ENCODE measurements at regions not wholly inside any gene's neighbourhood (a gene's known extent, or its start where the extent isn't known, plus 50 kb on each side); places are given as distances from the start of the nearest gene placed in this dataset.
A peak's percentile ranks its signal among the peaks of the same experiment; 100 is the strongest.
"Not testable (repeated sequence)": the region's sequence is repeated elsewhere in the genome, so short reads cannot be mapped to it uniquely, and the experiment has no call there.

DNA sequence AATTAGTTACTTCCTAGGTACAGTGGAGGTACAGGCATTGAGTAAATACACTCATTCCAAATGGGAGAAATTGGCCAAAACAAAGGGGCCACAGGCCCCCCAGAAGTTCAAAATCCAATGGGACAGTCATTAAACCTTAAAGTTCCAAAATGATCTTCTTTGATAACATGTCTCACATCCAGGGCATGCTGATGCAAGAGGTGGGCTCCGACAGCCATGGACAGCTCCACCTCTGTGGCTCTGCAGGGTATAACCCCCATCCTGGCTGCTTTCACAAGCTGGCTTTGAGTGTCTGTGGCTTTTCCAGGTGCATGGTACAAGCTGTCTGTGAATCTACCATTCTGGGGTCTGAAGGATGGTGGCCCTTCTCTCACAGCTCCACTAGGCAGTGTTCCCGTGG, 488.7 kb downstream of the DCDC2C start:
- DNase-seq (ENCODE audit: missing footprints) = peak; percentile 56
- intact Hi-C loops (cut with DNase I) = no loop called here
- ATAC-seq = no peak

DNA sequence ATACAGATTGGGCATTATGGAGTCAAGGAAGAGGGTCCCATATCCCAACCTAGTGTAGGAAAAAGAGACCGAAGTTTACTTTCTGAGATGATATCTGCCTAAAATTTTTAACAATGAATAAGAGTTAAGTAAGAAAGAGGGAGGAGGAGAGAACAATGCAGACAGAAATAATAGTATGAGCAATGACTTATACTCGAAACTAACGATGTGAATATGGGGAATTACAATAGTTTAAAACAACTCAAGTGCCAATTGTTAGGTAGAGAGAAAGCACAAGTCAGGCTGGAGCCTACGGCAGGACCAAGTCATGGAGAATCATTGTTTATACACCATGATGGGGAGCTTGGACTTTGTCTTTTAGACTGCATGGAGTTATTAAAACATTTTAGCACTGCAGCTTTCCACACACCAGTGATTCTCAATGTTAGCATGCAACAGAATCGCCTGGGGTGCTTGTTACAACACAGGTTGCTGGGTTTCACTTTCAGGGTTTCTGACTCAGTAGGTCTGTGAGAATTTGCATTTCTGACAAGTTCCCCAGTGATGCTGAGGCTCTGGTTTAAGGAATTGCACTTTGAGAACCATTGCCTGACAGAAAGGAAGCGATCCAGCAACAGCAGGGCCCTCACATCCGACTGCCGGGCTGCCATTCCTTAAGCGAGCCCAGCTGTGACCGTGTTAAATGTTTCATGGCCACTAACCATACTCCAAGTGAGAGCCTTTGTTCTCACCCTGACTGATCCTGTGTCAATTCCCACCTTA, 511.2 kb downstream of the DCDC2C start:
- no peak for DNase-seq (ENCODE audit: missing footprints)
- intact Hi-C loops (cut with DNase I) = no loop called here
- no peak for ATAC-seq

DNA sequence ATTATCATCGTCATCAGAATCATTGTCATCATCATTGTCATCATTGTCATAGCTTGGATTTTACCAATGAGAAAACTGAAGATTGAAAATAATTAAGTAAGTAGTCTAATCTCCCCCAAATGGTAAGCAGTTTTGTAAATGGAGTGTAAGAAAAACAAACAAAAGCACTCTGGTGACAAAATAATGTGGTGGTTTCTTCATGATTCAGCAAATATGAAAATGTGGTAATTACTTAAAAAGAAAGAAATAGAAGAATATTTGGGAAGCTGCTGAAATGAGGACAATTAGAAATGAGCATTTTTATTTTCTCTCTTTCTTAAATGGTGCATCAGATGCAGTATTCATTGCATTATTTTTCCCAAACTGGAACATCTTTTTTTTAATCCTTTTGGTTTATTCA, 514.4 kb downstream of the DCDC2C start:
- ATAC-seq (no peak), DNase-seq (ENCODE audit: missing footprints) (no peak)
- intact Hi-C loops (cut with DNase I) = no loop called here

DNA sequence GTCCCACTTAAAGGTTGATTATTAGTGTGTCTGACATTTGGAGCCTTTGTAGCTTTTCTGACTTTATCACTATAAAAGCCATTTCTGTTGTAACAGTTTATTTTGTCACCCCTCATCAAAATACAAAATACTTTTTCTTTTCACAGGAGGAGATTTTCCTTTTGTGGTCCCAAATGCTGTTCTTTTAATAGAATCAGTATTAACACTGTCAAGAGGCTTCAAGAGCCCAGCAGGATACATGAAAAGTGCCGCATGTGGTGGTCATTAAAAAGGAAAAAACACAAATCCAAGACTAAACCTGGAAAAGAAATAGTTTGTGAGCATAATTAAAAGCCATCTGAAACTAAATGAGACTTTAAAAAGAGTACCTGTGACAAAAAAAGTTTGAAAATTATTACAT, 515.7 kb downstream of the DCDC2C start:
- ATAC-seq (no peak), DNase-seq (ENCODE audit: missing footprints) (no peak)
- intact Hi-C loops (cut with DNase I) = no loop called here

DNA sequence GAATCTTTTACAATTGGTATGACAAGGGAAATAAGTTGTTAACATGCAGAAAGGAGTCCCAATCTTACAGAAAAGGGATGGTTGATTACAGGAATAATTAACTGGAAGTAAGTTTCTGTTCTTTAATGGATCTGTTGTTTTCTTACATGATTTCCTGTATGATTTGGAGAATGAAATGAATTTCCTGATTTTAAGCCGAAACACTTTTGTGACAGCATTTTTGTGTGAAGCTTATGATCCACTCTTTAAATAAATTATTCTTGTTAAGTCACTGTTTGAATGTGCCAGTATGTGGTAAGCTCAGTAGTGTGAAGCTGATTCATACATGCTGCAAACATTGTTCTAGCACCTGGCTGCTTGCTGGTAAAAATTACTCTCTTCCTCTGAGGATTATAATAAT, 516.2 kb downstream of the DCDC2C start:
- intact Hi-C loops (cut with DNase I) = no loop called here
- ATAC-seq = no peak
- no peak for DNase-seq (ENCODE audit: missing footprints)

DNA sequence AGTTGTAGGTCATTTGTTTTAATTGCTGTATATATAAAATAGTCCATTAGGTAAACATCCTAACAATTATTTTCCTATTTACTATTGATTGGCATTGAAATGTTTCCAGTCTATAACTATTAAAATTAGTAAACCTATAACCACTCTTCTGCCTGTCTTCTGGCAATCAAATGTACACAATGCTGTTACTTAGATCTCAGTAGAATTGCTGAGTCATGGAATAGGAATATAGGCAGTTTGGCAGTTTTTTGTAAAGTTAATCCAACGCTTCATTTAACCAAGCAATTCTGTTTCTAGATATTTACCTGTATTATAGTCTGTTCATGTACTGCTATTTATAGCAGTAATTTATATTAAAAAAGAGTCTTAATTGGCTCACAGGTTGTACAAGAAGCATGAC, 518.1 kb downstream of the DCDC2C start:
- no peak for DNase-seq (ENCODE audit: missing footprints)
- intact Hi-C loops (cut with DNase I) = no loop called here
- no peak for ATAC-seq

DNA sequence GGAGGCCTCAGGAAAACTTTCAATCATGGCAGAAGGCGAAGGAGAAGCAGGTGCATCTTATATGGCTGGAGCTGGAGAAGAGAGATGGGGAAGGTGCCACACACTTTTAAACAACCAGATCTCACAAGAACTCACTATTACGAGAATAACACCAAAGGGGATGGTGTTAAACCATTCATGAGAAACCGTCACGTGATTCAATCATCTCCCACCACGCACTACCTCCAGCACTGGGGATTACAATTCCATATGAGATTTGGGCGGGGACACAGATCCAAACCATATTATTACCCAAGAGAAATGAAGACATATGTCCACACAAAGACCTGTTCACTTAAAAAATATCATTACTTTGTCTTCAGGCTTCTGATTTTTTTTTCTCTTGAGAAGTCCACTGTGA, 518.5 kb downstream of the DCDC2C start:
- ATAC-seq (no peak), DNase-seq (ENCODE audit: missing footprints) (no peak)
- intact Hi-C loops (cut with DNase I) = no loop called here

DNA sequence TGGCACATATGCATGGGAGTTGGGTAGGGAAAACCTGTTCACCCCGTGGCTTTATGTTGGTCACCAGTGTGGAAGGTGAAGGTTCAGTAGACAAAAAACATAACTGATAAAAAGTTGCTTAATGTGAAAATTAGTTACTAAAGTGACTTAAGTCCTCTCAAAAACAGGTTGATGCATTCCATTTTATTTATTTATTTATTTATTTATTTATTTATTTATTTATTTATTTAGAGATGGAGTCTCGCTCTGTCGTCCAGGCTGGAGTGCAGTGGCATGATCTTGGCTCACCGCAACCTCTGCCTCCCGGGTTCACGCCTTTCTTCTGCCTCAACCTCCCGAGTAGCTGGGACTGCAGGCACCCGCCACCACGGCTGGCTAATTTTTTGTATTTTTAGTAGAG, 541.0 kb downstream of the DCDC2C start:
- ATAC-seq; intact Hi-C loops (cut with DNase I); DNase-seq (ENCODE audit: missing footprints): not testable (repeated sequence)

DNA sequence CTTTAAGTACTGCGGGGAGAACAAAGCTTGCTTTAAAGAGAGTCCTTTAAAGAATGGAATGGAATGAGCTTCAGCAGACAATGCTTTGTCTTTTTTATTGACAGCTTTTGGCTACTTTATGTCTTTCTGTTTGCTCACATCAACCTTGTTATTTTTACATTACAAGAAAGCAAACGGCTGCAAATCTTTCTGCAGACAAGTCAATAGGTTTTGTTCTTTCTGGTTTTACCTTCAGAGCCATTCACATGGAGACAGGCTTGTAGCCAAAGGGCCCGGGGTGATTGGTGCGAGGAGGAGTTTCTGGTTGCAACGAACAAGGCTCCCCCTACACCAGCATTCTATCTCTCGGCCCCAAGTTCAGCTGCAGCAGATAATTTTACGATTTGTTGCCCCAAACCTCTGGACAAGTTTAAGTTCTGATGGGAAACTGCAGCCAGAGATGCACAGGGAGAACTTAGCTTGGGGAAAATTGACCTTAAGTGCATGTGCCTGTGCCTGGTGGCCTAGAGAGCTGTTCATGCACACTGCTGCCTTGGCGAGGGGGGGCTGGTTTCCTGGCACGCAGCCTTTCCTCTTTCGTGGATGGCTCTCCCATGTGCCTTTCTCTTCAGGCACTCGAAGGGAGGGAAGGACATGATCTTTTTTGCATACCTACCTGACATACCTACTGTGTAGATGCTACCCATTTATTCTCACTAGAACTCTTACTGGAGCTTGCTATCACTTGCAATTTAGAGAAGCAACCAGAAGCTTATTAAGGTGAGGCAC, 543.2 kb downstream of the DCDC2C start:
- intact Hi-C loops (cut with DNase I) = no loop called here
- ATAC-seq = no peak

DNA sequence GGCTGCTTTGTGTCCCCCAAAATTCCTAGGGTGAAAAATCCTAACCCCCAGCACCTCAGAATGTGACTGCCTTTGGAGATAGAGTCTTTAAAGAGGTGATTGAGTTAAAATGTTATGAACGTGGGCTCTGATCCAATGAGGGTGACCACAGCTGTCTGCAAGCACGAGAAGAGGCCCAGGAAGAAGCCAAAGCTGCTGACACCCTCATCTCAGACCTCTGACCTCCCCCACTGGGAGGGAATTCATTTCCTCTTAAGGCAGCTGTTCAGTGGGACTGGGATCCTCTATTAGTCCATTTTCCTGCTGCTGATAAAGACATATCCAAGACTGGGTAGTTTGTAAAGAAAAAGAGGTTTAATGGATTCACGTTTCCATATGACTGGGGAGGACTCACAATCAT, 544.4 kb downstream of the DCDC2C start:
- no peak for ATAC-seq
- no peak for DNase-seq (ENCODE audit: missing footprints)
- intact Hi-C loops (cut with DNase I) = no loop called here

More for the DNA sequence above, 543.2 kb downstream of the DCDC2C start:
- DNase-seq (ENCODE audit: missing footprints) = no peak

DNA sequence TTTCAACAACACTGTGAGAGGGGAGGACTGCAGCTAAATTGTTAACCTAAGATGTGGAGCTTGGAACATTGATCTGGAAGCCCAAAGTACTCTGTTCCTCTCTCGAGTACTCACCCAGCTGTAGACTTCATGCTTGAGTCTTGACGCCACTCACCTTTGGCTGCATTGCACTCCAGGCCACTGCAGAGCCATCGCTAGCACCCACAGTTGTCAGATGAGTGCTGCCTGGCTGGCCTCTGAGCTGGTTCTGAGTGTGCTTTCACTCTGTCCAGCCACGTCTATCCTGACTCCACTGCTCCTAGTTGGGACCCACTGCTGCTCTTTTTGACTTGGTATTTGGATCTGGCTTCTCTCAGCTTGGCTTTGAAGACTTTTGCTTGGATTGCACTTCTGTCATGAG, 552.1 kb downstream of the DCDC2C start:
- ATAC-seq (no peak), DNase-seq (ENCODE audit: missing footprints) (no peak)
- intact Hi-C loops (cut with DNase I) = no loop called here

DNA sequence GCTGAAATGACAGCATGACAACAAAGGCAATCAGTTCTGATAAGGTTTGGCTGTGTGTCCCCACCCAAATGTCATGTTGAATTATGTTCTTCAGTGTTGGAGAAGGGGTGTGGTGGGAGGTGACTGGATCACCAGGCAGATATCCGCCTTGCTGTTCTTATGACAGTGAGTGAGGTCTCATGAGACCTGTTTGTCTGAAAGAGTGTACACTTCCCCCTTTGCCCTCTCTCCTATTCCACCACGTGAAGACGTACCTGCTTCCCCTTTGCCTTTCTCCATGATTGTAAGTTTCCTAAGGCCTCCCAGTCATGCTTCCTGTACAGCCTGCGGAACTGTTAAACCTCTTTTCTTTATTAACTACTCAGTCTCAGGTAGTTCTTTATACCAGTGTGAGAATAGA, 553.0 kb downstream of the DCDC2C start:
- ATAC-seq (no peak), DNase-seq (ENCODE audit: missing footprints) (no peak)
- intact Hi-C loops (cut with DNase I) = no loop called here

DNA sequence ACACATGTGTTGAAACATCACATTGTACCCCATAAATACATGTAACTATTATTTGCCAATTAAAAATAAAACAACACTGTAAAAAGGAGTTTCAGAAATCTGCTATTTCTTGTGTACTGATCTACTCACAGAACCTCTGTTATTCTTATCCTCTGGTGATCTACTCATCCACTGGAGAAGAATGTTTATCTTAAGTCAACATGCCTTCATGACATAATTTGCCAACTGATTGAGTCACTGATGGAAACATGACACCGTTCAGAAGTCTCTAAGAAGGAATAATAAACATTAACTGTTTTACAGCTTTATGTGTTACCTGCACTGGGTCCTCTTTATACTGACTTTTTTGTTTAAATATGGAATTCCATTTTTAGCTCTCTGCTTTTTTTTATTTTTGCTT, 555.2 kb downstream of the DCDC2C start:
- intact Hi-C loops (cut with DNase I) = no loop called here
- ATAC-seq (no peak), DNase-seq (ENCODE audit: missing footprints) (no peak)

DNA sequence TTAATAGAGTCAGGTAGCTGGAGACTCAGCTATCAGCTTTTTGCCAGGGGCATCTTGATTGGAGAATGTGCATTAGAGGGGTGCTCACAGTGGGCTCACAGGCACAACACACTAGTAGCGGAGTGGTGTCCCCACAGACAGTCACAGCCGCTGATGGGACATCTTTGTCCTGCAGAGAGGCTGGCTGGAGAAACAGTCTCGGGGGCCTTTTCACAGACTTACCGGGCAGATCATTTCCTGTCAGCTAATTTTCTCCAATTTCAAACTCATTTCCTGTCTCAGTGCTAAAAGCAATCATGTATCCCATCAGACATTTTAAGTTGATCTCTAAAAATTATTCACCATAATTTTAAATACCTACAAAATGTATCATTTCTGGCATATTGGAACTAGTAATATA, 562.6 kb downstream of the DCDC2C start:
- no peak for ATAC-seq
- intact Hi-C loops (cut with DNase I) = no loop called here
- no peak for DNase-seq (ENCODE audit: missing footprints)

DNA sequence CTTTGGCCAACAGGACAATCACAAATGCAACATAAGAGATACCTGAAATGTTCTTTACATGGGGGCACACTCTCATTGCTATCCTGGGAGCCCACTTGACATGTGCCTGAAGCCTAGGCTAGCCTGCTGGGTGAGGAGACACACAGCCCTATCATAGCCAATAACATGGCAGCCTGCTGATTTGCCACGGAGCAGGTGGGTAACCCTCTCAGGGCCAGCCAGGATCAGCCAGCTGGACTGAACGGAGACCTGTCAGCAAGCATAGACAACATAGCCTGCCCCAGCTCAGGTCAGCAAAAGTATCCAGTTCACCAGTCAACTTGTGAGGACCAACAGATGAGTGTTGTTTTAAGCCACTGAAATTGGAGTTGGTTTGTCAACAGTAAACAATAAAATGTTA, 566.5 kb downstream of the DCDC2C start:
- DNase-seq (ENCODE audit: missing footprints) (no peak), ATAC-seq (no peak)
- intact Hi-C loops (cut with DNase I) = no loop called here

DNA sequence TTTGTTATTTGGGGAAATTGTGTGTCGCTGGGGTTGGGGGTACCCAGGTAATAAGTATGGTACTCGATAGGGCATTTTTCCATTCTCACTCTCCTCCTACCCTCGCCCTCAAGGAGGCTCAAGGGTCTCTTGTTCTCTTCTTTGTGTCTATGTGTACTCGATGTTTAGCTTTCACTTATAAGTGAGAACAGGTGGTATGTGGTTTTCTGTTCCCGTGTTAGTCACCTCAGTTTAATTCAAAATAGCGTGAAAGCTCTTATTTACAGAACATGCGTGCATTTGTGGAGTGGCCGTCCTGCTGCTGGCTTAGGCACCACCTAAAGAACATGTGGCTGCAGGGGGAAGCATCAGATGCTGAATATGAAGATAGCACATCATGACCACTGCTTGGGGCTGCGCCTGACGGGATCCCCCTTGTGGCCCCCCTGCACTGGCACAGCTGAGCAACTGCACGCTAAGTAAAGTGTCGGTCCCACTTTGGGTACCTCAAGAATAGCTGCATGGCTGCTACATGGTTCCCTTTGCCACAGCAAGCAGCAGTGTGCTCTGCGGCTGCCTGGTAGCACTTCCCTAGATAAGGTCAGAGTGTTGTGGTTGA, 569.0 kb downstream of the DCDC2C start:
- intact Hi-C loops (cut with DNase I) = no loop called here
- ATAC-seq (no peak), DNase-seq (ENCODE audit: missing footprints) (no peak)

DNA sequence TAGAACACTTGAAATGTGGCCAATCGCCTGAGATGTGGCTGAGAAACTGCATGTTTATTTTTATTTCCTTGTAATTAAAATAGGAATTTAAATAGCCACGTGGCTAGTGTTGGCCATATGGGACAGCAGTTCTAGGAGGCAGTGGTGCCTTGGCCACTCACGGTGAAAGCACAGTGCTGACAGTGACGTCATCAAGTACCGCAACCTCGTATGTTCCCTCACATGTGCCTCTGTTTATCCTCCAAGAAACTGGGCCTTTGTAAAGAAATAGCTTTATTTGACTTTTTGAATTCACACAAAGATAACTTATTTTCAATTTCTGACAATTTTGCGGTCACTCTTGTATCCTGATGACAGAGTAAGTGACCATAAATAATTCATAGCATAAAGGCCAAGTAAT, 575.0 kb downstream of the DCDC2C start:
- no peak for ATAC-seq
- DNase-seq (ENCODE audit: missing footprints) = no peak
- intact Hi-C loops (cut with DNase I) = no loop called here

DNA sequence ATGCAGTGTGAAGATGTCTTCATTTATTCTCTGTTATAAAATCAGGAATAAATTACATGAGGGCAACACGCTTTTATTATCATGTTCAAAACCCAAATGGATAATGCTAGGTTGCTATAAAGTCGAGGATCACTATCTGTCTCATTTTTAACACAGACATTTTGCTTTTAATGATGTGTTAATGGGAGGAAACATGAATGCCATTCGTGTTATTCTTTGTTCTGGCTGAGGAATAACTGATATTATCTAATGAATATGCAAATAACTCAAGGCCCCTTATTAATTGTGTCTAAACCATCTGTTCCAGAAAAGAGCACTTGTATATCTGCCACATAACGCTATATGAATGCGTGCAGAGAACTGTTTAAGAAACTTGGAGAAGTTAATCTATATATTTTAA, 576.1 kb downstream of the DCDC2C start:
- ATAC-seq (no peak), DNase-seq (ENCODE audit: missing footprints) (no peak)
- intact Hi-C loops (cut with DNase I) = no loop called here

DNA sequence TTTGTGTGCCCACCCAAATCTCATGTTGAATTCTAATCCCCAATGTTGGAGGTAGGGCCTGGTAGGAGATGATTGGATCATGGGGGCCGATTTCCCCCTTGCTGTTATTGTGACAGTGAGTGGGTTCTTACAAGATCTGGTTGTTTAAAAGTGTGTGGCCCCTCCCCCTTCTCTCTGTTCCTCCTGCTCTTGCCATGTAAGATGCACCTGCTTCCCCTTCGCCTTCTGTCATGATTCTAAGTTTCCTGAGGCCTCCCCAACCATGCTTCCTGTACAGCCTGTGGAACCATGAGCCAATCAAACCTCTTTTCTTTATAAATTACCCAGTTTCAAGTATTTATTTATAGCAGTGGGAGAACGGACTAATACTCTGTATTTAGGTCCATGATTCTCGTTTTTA, 588.1 kb downstream of the DCDC2C start:
- intact Hi-C loops (cut with DNase I) = no loop called here

DNA sequence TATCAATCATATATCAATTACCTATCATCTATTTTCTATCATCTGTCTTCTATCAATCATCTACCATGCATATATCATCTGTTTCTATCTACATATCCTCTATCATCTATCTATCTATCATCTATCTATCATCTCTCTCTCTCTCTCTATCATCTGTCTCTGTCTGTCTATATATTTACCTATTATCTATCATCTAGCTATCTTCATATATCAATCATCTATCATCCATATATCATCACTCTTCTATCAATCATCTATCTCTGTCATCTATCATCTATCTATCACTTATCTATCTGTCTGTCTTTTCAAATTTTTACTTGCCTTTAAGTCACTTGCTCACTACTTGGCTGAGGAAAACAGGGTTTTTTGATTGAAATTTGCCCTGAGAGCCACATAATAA, 592.3 kb downstream of the DCDC2C start:
- intact Hi-C loops (cut with DNase I) = no loop called here
- ATAC-seq (no peak), DNase-seq (ENCODE audit: missing footprints) (no peak)

More for the DNA sequence above, 588.1 kb downstream of the DCDC2C start:
- no peak for ATAC-seq
- no peak for DNase-seq (ENCODE audit: missing footprints)
